HG03135 (cell line): ENCODE measurements at regions not wholly inside any gene's neighbourhood (a gene's known extent, or its start where the extent isn't known, plus 50 kb on each side); places are given as distances from the start of the nearest gene placed in this dataset.

Experiments used
- ATAC-seq: cut with Tn5 transposase; IDR thresholded peaks from one replicate; pipeline ENCODE4 v1.9.1; 2021; ENCODE audit warnings: mild to moderate bottlenecking, moderate library complexity; ENCODE audit not compliant: unreplicated experiment

DNA sequence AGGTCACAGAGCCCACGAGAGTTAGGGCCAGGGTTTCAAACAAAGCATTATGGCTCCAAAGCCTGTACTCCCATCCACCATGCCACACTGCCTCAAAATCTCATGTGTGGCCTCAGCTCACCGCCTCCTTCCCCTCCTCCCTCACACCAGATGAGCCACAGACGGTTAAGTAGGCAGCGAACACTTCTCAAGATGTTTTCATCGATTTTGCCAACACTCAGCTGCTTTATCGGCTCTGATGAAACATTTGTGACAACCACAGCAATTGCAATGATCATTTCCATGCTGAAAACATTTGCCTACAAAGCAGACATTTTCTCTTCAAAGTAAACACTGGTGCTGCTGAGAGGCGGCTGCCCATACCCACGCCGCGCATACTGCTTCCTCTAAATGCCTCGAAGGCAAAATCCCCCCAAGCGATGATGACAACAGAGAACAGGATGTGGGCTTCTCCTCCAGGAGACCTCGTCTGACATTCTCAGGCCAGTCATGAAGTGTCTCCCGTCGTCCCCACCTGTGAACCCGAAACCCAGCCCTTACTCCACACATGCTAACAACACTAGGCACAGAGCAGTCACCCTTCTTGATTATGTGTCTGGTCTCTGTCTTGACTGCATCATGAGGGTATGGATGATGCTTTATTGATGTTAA lies 599.2 kb downstream of the SOX6 start:
- no peak for ATAC-seq

DNA sequence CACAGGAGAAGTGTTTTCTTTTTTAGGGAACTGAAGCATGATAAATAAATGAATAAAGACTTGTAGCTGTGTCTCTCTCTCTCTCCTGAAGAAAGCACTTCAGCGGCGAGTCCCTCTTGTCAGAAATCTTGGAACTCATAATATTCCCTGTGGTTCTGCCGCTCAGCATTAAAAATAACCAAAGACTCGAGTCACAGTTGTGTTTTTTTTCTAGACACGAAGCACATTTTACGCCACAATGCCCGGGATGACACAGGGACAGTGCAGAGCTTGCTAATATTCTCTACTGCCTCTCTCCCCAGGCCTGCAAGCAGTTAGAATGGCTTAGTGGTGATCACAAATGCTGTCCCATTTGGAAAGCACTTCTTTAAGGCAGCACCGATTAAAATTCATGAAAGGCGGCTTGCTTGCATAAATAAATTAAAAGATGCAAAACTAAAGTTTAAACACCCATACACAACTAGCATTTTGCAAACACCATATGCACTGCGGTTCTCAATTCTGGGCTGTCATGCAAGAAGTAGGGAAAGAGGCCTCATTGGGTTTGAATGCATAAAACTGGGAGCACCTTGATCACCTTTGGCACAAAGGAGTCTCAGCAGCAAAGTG lies 597.4 kb downstream of the SOX6 start:
- ATAC-seq = no peak

DNA sequence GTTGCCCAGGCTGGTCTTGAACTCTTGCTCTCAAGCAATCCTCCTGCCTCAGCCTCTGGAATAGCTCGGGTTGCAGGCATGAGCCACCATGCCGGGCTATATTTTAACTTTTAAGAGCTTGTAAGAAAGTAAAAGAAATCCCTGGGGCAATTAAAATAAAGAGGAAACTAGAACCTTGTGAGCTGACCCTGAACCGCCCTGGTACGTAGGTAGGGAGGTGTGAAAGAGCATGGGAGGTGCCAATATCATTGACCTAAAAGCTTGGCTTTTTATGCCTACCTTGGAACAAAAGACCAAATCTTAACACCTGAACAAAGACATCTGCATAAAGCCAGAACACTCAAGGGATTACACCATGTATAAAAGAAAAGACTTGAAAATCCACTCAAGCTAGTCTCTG lies 595.1 kb downstream of the SOX6 start:
- ATAC-seq = no peak

DNA sequence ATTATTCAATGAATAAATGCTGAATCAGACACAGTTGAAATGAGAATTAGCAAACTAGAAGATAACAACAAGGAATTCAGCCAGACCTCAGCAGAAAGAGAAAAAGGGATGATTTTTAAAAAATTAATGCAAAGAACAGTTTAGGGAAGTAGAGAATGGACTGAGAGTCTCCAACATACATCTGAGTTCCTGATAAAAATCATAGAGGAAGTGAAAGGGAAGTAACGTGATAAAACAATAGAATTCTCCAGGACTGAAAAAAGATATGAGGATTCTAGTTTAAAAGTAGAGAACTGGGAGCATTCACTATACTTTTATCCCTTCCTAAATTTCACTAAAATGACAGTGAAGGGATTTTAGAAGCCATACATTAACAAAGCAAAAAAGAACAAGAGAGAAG lies 592.0 kb downstream of the SOX6 start:
- no peak for ATAC-seq

DNA sequence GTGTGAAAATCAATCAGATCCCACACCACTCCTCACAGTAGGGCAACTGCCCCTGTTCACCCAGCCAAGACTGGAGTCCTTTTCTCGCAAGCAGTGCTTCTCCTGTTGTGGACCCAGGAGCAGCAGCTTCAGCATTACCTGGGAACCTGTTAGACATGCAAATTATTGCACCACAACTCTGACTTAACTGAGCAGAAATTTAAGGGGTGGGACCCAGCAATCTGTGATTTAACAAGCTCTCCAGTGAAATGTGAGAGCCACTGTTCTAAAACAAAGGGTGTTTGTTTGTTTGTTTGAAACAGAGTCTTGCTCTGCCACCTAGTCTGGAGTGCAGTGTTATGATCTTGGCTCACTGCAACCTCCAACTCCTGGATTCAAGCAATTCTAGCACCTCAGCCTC lies 591.4 kb downstream of the SOX6 start:
- ATAC-seq = no peak

DNA sequence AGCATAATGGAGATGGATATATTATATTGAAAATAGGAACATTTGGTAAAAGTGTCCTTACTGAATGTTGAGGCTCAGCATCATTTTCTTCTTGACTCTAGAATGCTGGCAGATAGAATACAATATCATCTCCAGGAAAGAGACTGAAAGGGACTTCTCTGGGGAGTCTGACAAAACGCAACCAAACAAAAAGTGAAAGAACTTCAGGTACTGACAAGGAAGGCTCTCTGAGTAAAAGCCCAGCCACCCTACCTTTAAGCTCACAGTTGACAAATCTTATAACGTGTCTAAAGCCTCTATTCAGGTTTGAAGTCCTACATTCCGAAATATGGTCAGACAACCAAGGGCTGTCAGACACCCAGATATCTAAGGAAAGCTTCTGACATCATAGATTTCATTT lies 590.8 kb downstream of the SOX6 start:
- ATAC-seq = no peak

DNA sequence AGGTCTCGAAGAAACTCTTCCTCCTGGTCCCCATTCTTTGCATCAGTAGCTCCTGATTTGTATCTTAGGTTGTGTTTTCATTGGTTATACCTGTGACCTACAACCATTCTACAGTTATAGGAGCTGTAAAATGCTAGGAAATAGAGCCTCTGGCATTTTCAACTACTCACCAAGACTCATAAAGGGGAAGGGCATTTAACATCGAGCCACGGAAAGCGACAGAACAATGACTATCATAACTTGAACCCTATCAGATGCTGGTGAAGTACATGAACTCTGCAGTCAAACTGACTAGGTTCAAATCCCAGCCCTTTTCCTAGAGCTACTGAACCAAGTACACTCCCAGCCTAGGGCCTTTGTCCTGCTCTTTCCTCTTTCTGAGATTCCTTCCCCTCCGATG lies 588.0 kb downstream of the SOX6 start:
- ATAC-seq = no peak

DNA sequence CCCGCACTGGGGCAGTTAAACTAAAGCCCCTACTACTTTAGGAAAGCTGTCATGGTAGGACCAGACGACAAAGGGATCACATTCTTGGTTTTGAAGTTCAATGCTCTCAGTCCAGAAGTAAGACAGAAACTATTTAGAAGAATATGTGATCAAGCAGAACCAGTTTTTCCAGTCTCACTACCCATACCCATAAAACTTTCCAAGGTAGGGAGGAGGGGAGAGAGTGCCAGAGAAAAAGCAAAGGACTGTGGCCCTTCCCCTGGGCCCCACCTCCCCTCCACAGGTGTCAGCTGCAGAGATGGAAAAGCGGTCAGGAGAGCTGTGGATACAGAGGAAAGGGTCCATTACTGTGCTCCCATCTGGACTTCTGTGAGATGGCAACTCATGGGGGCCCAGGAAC lies 587.1 kb downstream of the SOX6 start:
- no peak for ATAC-seq

DNA sequence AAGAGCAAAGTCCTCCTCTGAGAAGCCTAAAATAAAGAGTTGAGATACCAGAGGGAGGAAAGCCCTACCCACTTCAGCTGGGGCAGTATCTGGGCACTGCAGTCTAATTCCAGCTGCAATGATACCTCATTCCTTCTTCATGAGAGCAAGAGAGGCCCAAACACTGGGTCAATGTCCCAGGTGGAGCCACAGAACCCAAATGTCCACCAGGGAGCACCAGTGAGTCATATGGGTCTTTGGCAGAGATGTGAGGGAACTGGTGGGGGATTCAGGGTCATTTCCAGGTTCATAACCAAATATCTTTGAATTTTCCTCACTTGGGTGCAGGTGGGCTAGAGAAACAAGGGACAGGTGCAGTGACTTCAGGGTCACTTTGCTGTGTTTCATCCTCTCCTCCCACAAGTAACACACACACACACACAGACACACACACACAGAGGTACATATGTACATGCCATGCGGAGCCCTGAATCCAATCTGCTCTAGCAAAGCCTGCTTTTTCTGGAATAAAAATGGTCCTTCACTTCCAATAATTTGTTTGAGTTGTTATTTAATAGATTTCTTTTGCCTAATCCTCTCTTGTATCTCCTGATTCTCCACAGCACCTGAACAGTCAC lies 585.4 kb downstream of the SOX6 start:
- no peak for ATAC-seq

DNA sequence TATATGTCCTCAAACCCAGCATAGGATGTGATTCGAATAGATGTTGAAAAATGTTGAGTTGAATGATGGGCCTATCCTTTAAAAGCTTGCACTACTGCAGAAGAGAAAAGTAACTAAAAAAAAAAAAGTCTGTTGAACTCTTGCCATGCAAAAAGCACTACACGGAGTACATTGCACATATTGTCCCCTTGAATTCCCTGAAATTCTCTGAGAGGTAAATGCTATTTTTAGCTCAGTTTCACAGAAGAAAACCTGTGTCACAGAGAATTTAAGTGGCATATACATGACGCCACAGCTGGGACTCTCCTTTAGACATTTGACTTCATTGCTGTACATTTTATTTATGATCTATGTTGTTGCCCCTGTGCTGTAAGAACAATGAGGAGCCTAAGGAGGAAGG lies 583.8 kb downstream of the SOX6 start:
- no peak for ATAC-seq

DNA sequence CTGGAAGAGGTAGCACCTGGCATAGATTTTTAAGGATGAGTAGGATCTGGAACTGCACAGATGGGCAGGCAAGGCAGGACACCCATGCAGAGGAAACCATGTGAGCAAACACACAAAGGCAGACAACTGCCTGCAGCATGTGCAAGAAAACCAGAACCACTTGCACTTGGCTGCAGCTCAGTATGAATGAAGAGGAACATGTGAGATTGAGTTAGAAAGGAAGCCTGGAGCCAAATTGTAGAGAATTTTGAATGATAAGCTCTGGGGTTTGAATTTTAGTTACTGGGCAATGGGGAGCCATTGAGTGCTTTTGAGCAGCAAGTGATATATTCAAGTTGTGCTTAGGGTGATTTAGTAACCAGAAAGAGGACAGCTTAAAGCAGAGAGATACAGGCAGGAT lies 583.4 kb downstream of the SOX6 start:
- ATAC-seq = no peak

DNA sequence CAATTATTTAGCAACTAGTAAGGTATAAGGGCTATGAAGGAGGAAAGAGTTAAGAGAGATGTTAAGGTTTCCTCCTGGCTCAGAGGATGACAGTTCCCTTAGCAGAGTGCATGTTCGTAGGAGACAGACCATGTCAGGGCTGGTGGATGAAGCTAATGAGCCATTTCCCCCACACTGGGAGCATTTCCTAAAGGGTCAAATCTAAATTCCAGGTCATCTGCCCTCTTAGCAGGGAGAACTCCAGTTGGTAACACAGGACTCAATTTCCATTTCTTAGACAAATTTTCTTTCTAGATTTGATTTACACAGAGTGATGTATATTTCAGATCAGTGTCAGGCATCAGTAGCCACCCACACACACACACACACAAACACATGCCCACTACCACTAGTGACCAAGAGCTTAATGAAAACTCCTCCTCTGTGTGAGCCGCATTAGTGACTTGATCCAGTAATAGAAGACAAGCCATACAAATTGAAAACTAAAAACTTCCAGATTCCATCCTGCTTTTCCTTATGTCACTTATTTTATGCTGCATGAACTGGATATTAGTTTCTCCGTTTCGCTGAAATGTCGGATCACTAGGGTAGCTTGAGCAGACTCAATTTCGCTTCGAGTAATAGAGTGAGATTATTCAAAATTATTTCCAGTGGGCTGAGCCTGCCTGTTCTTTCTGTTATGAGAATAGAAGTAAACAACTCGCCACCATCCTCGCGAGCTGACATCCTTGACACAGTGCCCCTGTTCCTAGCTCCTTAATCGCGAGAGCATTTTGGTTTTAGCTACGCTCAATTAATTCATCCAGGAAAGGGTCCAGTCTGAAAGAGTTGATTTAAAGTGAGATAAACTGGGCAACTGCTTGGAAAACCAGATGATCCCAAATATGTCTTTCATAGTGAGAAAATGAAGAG lies 582.6 kb downstream of the SOX6 start:
- ATAC-seq = no peak

DNA sequence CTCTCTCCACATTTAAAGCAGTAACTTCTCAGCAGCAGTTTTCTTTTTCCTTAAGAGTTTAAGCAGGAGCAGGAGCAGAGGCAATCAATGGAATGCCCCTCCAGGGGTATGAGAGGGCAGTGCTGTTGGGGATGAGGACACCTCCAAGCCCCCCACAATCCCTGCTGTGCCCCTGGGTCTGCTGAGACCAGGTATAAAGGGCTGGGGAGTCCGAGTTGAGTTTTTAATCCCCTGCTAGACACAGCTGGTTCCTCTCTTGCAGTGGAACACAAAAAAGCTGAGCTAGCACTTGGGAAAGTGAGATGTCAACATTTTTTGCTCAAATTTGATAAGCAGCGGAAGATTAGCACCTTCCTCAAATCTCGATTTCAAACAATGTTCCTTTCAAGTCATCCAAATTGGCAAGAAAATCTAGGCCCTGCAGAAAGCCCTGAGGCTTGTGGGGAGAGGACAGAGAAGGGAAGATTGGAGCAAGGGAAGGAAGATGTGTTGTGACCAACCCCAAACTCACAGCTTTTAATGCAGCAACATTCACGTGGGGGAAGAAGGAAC lies 581.9 kb downstream of the SOX6 start:
- no peak for ATAC-seq

DNA sequence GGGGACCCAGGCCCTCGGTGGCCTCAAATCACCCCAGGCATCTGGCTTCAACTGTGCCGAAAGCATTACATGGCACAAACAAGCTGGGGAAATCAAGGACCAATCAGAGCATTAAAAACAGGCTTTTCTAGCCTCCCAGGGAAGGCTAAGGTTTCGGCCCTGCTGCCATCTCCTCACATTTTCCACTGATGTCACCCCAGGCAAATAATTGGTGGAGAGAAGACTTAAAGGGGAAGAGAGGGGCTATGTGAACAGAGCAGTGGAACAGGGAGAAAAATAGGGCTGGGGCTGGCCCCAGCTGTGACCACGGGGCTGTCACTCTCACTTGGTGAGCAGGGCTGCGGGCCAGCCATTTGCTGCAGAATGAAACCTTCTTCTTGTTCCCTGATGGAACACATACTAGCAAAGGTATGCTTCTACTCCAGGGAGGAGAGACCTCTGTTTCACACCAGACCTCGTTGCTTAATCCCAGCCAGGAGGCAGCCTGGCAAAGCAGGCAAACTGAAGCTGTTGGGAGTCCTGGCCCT lies 581.3 kb downstream of the SOX6 start:
- ATAC-seq = no peak

DNA sequence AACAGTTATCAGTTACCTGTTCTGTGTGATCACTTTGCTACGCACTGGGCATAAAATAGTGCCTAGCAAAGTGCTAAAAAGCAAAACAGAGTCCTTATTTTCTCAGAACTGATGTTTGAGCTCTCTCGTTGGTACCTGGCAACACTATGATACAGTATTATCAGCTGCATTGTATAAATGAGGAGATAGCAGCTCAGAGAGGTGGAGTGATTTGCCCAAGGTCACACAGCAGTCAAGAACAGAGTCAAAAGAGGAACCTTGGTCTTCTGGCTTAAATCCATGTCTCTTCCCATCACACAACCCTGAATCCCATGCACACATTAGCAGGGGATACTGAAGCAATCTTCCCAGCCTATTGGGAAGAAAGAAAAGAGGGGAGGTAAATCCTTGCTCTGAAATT lies 580.5 kb downstream of the SOX6 start:
- no peak for ATAC-seq

DNA sequence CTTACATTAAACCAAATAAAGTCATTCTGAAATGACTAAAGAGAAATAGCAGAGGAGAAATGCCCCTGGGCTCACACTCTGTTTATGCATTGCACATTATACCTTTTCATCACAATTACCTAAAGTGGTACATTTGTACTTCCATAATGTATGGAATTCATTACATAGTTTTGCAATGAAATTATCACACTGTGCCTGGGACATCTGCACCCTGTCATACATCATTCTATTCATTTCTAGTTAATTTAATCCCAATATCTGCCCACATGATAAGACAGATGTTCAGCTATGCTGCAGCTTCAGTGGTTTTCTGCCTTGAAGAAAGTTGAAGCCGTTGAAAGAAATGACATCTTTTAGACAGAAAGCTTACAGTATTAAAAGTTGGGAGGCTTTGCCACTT lies 580.0 kb downstream of the SOX6 start:
- no peak for ATAC-seq

DNA sequence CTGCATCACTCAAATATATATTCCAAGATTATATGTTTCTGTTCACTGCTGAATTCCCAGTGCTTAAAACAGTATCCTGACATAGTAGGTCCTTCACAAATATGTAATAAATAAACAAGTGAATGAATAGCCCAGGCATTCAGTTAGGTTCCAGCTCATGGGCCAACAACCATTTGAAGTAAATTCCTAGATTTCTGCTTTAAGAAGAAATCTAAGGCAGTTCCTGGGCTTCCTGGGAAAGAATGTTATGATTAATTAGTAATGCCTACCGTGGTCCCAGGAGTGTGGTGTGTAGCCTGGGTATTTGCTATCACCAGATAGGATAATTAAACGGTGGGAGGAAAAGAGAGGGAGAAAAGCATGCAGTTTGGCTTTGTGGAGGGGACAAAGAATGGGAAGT lies 576.8 kb downstream of the SOX6 start:
- no peak for ATAC-seq

DNA sequence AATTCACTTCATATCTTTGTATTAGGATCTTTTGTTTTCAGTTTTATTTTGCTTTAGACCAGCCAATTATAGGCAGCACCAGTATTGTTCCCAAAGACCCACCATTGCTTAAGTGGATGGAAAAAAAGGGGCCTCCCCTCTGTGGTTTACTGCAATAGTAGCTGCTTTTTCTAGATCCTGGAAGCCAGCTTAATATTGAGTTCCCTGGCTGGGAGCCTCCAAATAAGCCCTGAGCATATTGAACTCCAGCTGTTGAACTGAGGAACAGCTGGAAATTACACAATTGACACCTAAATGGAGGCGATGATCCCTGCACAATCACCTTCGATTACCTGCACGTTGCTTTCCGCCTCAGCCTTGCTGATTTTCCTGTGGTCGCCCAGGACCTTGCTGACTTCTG lies 576.0 kb downstream of the SOX6 start:
- no peak for ATAC-seq

DNA sequence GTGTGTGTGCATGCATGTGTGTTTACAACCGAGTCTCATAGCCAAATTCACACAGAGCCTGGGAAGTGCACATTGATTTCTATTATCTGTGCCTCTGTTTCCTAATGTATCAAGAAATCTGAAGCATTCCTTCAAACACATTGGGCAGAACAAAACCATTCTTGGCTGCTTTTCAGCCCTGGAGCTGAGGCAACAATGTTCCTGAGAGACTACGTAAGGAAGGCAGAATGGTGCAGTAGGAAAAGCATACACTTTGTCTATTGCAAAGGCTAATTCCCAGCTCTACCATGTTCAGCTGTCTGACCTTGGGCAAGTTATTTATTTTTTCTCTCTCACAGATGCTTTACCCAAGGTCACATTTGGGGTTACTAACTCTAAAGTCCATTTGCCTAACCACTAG lies 575.5 kb downstream of the SOX6 start:
- no peak for ATAC-seq

DNA sequence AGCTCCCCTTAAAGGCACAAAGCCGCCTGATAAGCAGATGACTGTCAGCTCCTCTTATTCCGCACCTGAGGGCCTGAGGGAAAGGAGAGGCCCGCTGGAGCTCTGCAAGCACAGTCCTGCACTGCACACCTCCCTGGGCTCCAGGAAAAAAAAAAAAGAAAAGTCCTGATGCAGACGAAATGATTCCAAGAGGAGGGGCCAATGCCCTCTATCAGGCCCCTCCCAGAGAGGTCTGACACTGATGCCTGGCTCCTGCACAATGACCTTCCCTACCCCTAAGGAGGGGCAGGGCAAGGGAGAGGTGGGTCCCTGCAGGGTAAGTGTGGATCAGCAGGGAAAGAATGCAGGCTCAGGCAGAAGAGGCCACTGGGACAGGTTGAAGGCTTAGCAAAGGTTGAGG lies 572.7 kb downstream of the SOX6 start:
- no peak for ATAC-seq
